GM18499 (cell line): ENCODE measurements at regions not wholly inside any gene's neighbourhood (a gene's known extent, or its start where the extent isn't known, plus 50 kb on each side); places are given as distances from the start of the nearest gene placed in this dataset.

ENCODE experiments used
- ATAC-seq: cut with Tn5 transposase; IDR thresholded peaks from one replicate; pipeline ENCODE4 v1.9.1; 2021; ENCODE audit warnings: moderate number of reproducible peaks; ENCODE audit not compliant: insufficient read depth, unreplicated experiment

- no peak for ATAC-seq
Measured at GRCh38 chr3:150222691-150223489, 185.2 kb upstream of the TSC22D2 start.

GRCh38 chr3:150221904-150222523 is 186.1 kb upstream of the TSC22D2 start:
- no peak for ATAC-seq

GRCh38 chr3:150220799-150221198 is 187.3 kb upstream of the TSC22D2 start:
- no peak for ATAC-seq

- no peak for ATAC-seq
Measured at GRCh38 chr3:150220041-150220440, 188.1 kb upstream of the TSC22D2 start.

GRCh38 chr3:150218841-150219240 is 189.3 kb upstream of the TSC22D2 start:
- no peak for ATAC-seq

GRCh38 chr3:150218236-150218635 is 189.9 kb upstream of the TSC22D2 start:
- no peak for ATAC-seq

GRCh38 chr3:150217691-150218090 is 190.4 kb upstream of the TSC22D2 start:
- no peak for ATAC-seq

GRCh38 chr3:150216866-150217600 is 191.1 kb upstream of the TSC22D2 start:
- ATAC-seq: no peak

GRCh38 chr3:150216041-150216811 is 191.9 kb upstream of the TSC22D2 start:
- ATAC-seq: no peak

GRCh38 chr3:150215616-150216015 is 192.5 kb upstream of the TSC22D2 start:
- no peak for ATAC-seq

- no peak for ATAC-seq
Measured at GRCh38 chr3:150213577-150213976, 194.5 kb upstream of the TSC22D2 start.

GRCh38 chr3:150210461-150211110 is 197.5 kb upstream of the TSC22D2 start:
- ATAC-seq: no peak

- ATAC-seq: no peak
Measured at GRCh38 chr3:150203273-150203672, 204.8 kb upstream of the TSC22D2 start.

- no peak for ATAC-seq
Measured at GRCh38 chr3:150202711-150203110, 205.4 kb upstream of the TSC22D2 start.

GRCh38 chr3:150194957-150195356 is 213.1 kb upstream of the TSC22D2 start:
- ATAC-seq: no peak

GRCh38 chr3:150194513-150194912 is 213.6 kb upstream of the TSC22D2 start:
- ATAC-seq: no peak

GRCh38 chr3:150184426-150185071 is 213.9 kb upstream of the PFN2 start:
- ATAC-seq: no peak

GRCh38 chr3:150183678-150184425 is 213.2 kb upstream of the PFN2 start:
- no peak for ATAC-seq

- no peak for ATAC-seq
Measured at GRCh38 chr3:150180334-150180733, 209.6 kb upstream of the PFN2 start.
